Sigmoid colon (tissue), 4 donors: ENCODE measurements at regions not wholly inside any gene's neighbourhood (a gene's known extent, or its start where the extent isn't known, plus 50 kb on each side); places are given as distances from the start of the nearest gene placed in this dataset.

Source experiments
- CTCF ChIP-seq, 4 experiments: fragments of 450-650 bp in 3 of 4; fragments of 200-600 bp in 1 of 4; IDR thresholded peaks; one replicate each; pipeline ENCODE4 v1.5.1; 2016 to 2019; ENCODE audit warnings: antibody characterized with exemption in 4 of 4, mild to moderate bottlenecking in 3 of 4, moderate library complexity in 2 of 4
- EP300 ChIP-seq, 4 donors: sonication (generic); formaldehyde crosslinking; IDR thresholded peaks; one replicate each; pipeline ENCODE4 v1.6.1; 2017; ENCODE audit warnings: antibody characterized with exemption in 4 of 4
- POLR2A ChIP-seq, 2 donors: fragments of 450-650 bp; IDR thresholded peaks; one replicate each; pipeline ENCODE4 v1.6.1; 2016; ENCODE audit warnings: antibody characterized with exemption in 2 of 2, mild to moderate bottlenecking in 2 of 2, moderate library complexity in 2 of 2

DNA sequence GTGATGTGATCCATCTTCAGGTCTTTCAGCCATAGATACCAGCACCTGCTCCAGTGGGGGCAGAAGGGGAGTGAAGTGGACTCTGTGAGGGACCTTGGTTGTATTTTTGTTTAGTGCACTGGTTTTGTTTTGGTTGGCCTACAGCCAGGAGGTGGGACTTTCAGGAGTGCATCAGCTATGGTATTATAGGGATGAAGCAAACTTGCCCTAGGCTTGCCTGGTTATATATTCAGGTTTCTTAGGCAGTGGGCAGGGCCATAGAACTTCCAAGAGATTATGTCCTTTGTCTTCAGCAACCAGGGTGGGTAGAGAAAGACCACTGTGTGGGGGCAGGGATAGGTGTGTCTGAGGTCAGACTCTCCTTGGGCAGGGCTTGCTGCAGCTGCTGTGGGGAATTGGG, 337.3 kb upstream of the SGO1 start:
- TF ChIP-seq CTCF (IDR thresholded peaks at IDR 0.05) (no peak), POLR2A (IDR thresholded peaks at IDR 0.05) (no peak), EP300 (IDR thresholded peaks at IDR 0.05) (no peak)
